Chondrocyte (in vitro differentiated cells): ENCODE measurements at regions not wholly inside any gene's neighbourhood (a gene's known extent, or its start where the extent isn't known, plus 50 kb on each side); places are given as distances from the start of the nearest gene placed in this dataset.
A peak's percentile ranks its signal among the peaks of the same experiment; 100 is the strongest.

ENCODE experiments used
- DNase-seq: peaks from one replicate; pipeline ENCODE4 v3.0.0; 2021; ENCODE audit warnings: mixed read lengths, low spot score
- H3K27ac Mint-ChIP-seq: one replicate; pipeline ENCODE4 v1.8.0; 2021; ENCODE audit warnings: mild to moderate bottlenecking, moderate library complexity, mixed read lengths; ENCODE audit not compliant: unreplicated experiment
- H3K27me3 Mint-ChIP-seq: 2 replicates; pipeline ENCODE4 v1.8.0; 2021; ENCODE audit warnings: low read depth, mixed read lengths
- H3K36me3 Mint-ChIP-seq: 2 replicates; pipeline ENCODE4 v1.8.0; 2021; ENCODE audit warnings: low read depth, mixed read lengths
- H3K4me1 Mint-ChIP-seq: 2 replicates; pipeline ENCODE4 v1.8.0; 2021; ENCODE audit warnings: low read depth, mild to moderate bottlenecking, mixed read lengths
- H3K4me3 Mint-ChIP-seq: one replicate; pipeline ENCODE4 v1.8.0; 2021; ENCODE audit warnings: mild to moderate bottlenecking, moderate library complexity, mixed read lengths; ENCODE audit not compliant: unreplicated experiment
- H3K9me3 Mint-ChIP-seq: 2 replicates; pipeline ENCODE4 v1.8.0; 2021; ENCODE audit warnings: low read depth, mixed read lengths
- TF ChIP-seq, protein P1 (sequence below): fragments of 200-600 bp; sonication (generic); IDR thresholded peaks from 2 replicates; pipeline ENCODE4 v1.5.0; 2021; ENCODE audit warnings: antibody characterized with exemption, mild to moderate bottlenecking, moderate library complexity

DNA sequence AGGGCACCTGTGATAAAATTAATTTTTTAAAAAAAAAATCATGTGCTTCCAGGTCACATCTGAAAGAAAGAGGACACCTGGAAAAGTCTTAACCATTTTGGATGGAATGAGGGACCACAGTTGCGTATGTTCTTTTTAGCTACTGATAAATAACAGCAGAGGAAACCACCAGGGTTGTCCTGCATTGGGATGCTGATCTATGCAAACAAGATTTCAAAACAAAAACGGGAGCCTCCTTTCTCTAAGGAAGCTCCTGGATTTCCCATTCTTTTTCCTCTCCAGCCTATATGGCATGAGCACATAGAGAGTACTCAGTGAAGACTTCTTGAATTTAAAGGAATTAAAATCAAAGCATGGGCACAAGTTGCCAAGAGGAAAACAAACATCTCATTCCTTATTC lies 145.6 kb upstream of the THBS1 start:
- H3K9me3 Mint-ChIP-seq: no peaks in the 10 kb centered on the region
- H3K4me3 Mint-ChIP-seq: no peak overlapping the region
- no peaks in the 10 kb centered on the region for H3K36me3 Mint-ChIP-seq
- no peak overlapping the region for H3K27ac Mint-ChIP-seq
- TF ChIP-seq, protein P1, sequence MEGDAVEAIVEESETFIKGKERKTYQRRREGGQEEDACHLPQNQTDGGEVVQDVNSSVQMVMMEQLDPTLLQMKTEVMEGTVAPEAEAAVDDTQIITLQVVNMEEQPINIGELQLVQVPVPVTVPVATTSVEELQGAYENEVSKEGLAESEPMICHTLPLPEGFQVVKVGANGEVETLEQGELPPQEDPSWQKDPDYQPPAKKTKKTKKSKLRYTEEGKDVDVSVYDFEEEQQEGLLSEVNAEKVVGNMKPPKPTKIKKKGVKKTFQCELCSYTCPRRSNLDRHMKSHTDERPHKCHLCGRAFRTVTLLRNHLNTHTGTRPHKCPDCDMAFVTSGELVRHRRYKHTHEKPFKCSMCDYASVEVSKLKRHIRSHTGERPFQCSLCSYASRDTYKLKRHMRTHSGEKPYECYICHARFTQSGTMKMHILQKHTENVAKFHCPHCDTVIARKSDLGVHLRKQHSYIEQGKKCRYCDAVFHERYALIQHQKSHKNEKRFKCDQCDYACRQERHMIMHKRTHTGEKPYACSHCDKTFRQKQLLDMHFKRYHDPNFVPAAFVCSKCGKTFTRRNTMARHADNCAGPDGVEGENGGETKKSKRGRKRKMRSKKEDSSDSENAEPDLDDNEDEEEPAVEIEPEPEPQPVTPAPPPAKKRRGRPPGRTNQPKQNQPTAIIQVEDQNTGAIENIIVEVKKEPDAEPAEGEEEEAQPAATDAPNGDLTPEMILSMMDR: no peak
- no peak for DNase-seq
- peaks cover 43% of the 10 kb centered on the region for H3K4me1 Mint-ChIP-seq
- H3K27me3 Mint-ChIP-seq: no peaks in the 10 kb centered on the region

DNA sequence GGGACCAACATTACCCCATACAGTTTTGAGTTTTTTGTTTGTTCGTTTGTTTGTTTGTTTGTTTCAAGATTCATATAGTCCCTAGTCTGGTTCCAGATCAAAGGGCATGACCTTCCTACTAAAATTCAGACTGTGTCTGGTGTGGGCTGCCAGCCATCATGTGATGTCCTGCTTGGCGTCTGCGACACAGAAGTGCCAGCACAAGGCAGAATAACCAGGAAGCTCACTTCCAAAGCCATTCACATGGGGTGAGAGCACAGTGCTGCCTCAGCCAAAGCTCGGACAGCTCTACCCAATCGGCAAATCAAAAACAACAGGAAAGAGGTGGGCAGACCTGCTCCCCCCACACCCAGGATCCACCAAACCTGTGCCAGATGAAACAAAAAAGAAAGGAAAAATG lies 142.6 kb upstream of the THBS1 start:
- peaks cover 37% of the 10 kb centered on the region for H3K4me1 Mint-ChIP-seq
- no peak overlapping the region for H3K4me3 Mint-ChIP-seq
- TF ChIP-seq, protein P1: no peak
- no peaks in the 10 kb centered on the region for H3K9me3 Mint-ChIP-seq
- no peak overlapping the region for H3K27ac Mint-ChIP-seq
- H3K36me3 Mint-ChIP-seq: no peaks in the 10 kb centered on the region
- H3K27me3 Mint-ChIP-seq: no peaks in the 10 kb centered on the region
- DNase-seq: no peak

DNA sequence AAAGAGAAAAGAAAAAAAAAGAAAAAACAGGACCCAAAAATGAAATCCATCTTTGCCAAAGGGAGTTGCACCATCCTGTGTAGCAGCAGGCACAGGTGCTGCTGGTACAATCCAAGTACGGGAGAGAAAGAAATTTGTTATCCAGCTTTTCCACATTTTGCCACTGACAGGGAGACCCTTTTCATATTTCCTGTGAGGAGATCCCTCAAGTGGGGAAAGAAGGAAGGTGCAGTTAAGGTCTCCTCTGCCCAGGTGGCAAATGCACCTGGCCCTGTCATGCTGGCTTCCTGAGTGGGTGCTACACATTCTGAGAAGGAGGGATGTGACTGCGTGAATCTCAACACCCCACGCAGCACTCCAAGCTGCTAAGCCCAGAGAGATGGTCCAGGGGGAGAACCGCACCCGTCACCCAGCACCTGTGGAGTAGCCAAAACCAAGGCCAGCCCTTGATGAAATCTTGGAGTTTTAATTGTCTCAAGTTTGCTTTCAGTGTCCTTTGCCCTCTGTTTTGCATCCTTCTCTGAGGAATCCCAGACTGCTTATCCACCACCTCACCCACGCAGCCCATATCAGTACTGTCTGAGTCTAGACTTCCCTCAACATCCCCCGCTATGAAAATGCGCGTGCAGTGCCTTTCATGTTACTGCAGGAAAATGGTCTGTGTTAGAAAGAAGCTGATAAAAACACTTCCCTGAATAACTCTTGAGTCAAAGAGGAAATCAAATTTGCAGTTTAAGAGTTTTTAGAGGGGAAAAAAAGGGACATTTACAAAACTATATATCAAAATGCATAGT lies 141.9 kb upstream of the THBS1 start:
- peaks cover 31% of the 10 kb centered on the region for H3K4me1 Mint-ChIP-seq
- H3K27ac Mint-ChIP-seq: no peak overlapping the region
- H3K36me3 Mint-ChIP-seq: no peaks in the 10 kb centered on the region
- DNase-seq: no peak
- H3K27me3 Mint-ChIP-seq: no peaks in the 10 kb centered on the region
- no peaks in the 10 kb centered on the region for H3K9me3 Mint-ChIP-seq
- TF ChIP-seq, protein P1: peak; percentile 36
- H3K4me3 Mint-ChIP-seq: no peak overlapping the region

DNA sequence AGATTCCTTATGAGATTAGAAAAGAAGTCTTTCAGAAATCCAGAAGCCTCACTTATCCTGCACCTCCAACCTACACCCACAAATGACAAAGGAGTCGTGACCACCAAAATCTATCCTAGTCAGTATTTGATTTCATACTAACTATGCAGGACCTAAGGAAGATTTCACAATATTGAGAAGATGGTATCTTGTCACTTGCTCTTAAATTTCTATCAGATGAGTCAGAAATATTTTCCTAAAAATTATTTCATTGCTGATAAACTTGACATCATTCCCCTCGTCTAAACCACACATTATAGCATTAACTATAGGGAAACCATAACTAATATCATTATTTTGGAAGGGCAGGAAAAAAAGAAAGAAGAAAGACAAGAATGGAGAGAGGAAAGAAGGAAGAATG lies 138.0 kb upstream of the THBS1 start:
- no peaks in the 10 kb centered on the region for H3K9me3 Mint-ChIP-seq
- no peak overlapping the region for H3K27ac Mint-ChIP-seq
- TF ChIP-seq, protein P1: no peak
- H3K27me3 Mint-ChIP-seq: no peaks in the 10 kb centered on the region
- peaks cover 15% of the 10 kb centered on the region for H3K4me1 Mint-ChIP-seq
- H3K4me3 Mint-ChIP-seq: no peak overlapping the region
- H3K36me3 Mint-ChIP-seq: no peaks in the 10 kb centered on the region
- no peak for DNase-seq

DNA sequence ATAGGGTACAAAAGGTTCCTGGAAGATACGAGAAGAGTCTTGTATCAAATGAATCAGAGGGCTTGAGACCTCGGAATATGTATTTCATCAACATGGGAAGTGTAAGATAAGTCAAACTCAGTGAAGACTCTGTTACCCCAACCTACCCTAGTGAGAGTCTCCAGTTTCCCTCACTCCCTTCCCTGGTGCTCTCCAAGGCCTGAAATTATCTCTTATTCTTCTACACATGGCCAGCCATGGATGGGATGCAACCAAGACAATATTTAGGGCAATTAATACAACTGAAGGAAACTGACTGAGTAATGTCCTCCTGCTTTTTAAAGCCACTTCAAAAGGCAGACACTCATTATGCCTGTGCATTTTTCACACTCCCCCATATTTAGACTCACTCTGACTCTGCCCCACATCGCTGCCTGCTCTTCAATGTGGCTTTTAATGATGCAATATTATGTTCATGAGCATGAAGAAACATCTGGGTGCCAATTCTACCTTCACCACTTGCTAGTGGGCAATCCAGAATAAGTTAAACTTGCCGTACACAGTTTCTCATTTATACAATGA lies 137.1 kb upstream of the THBS1 start:
- TF ChIP-seq, protein P1: no peak
- H3K27ac Mint-ChIP-seq: no peak overlapping the region
- no peaks in the 10 kb centered on the region for H3K36me3 Mint-ChIP-seq
- no peak for DNase-seq
- H3K4me3 Mint-ChIP-seq: no peak overlapping the region
- no peaks in the 10 kb centered on the region for H3K27me3 Mint-ChIP-seq
- H3K4me1 Mint-ChIP-seq: peaks cover 15% of the 10 kb centered on the region
- H3K9me3 Mint-ChIP-seq: no peaks in the 10 kb centered on the region
